K562 (cell line): ENCODE measurements at regions not wholly inside any gene's neighbourhood (a gene's known extent, or its start where the extent isn't known, plus 50 kb on each side); places are given as distances from the start of the nearest gene placed in this dataset.

Source experiments
- BCL6 ChIP-seq: fragments of 250-450 bp; sonication (Bioruptor Pico); IDR thresholded peaks from 2 replicates; pipeline ENCODE4 v1.4.0; 2020
- GABPA ChIP-seq: fragments of 200-800 bp; sonication (Bioruptor generic); conservative IDR thresholded peaks from 2 replicates; pipeline ENCODE4 v1.6.1; 2016; ENCODE audit warnings: low read depth, missing genetic modification characterization, missing compliant biosample characterization
- MEIS2 ChIP-seq: fragments of 450-650 bp; IDR thresholded peaks from 2 replicates; pipeline ENCODE4 v1.6.1; 2014; ENCODE audit warnings: mild to moderate bottlenecking; ENCODE audit not compliant: partially characterized antibody
- NEUROD1 ChIP-seq: fragments of 150-350 bp; IDR thresholded peaks from 2 replicates; pipeline ENCODE4 v1.6.1; 2014; ENCODE audit warnings: borderline replicate concordance, low read length, low read depth; ENCODE audit not compliant: partially characterized antibody
- NFE2L1 ChIP-seq: fragments of 450-650 bp; IDR thresholded peaks from 2 replicates; pipeline ENCODE4 v1.6.1; 2016; ENCODE audit warnings: missing genetic modification characterization, low read depth, mild to moderate bottlenecking, missing compliant biosample characterization, moderate library complexity, borderline replicate concordance
- PTRF ChIP-seq: fragments of 450-650 bp; IDR thresholded peaks from 2 replicates; pipeline ENCODE4 v1.6.1; 2016; ENCODE audit warnings: mild to moderate bottlenecking, missing genetic modification characterization, missing compliant biosample characterization
- RAD21 ChIP-seq, 2 experiments: fragments of 250-450 bp in 1 of 2; fragments of 450-650 bp in 1 of 2; sonication (Bioruptor Pico) in 1 of 2; formaldehyde crosslinking in 1 of 2; IDR thresholded peaks in 1 of 2; conservative IDR thresholded peaks in 1 of 2; 2 replicates each; pipeline versions ENCODE4 v1.4.0 to v1.8.0; 2020 to 2022; ENCODE audit warnings: mild to moderate bottlenecking in 2 of 2, moderate library complexity in 1 of 2
- SMARCC2 ChIP-seq: fragments of 450-650 bp; IDR thresholded peaks from 2 replicates; pipeline ENCODE4 v1.6.1; 2017; ENCODE audit warnings: antibody characterized with exemption, moderate library complexity, mild to moderate bottlenecking, low read depth
- SRSF7 ChIP-seq: fragments of 200-400 bp; formaldehyde crosslinking; optimal IDR thresholded peaks from 2 replicates; pipeline ENCODE3; 2017; ENCODE audit warnings: mild to moderate bottlenecking, low read depth, low read length
- TBL1XR1 ChIP-seq, 2 experiments: IDR thresholded peaks; 2 replicates each; pipeline ENCODE4 v1.6.1; 2012; ENCODE audit warnings: improper control_type of control experiment in 2 of 2, low read length in 2 of 2, mild to moderate bottlenecking in 1 of 2
- TBP ChIP-seq: optimal IDR thresholded peaks from 2 replicates; pipeline ENCODE3; 2011; ENCODE audit warnings: low read depth, low read length, improper control_type of control experiment
- TCF7 ChIP-seq: sonication (generic); IDR thresholded peaks from 2 replicates; pipeline ENCODE4 v1.6.1; 2016; ENCODE audit warnings: antibody characterized with exemption, borderline replicate concordance
- ZNF232 ChIP-seq: sonication (generic); formaldehyde crosslinking; IDR thresholded peaks from 2 replicates; pipeline ENCODE4 v1.8.0; 2022; ENCODE audit warnings: mild to moderate bottlenecking, missing genetic modification reagents
- ZSCAN29 ChIP-seq: fragments of 450-650 bp; IDR thresholded peaks from 2 replicates; pipeline ENCODE4 v1.6.1; 2017
- TF ChIP-seq, protein P1 (sequence below), 2 experiments: IDR thresholded peaks in 1 of 2; conservative IDR thresholded peaks in 1 of 2; 2 replicates each; pipeline ENCODE4 v1.6.1; 2016; ENCODE audit warnings: low read depth in 2 of 2, mild to moderate bottlenecking in 1 of 2, missing compliant biosample characterization in 1 of 2, missing genetic modification characterization in 1 of 2, moderate library complexity in 1 of 2
- TF ChIP-seq, protein P2 (sequence below): fragments of 250-450 bp; sonication (Bioruptor Pico); IDR thresholded peaks from 2 replicates; pipeline ENCODE4 v1.8.0; 2022; ENCODE audit warnings: inconsistent platforms, mild to moderate bottlenecking, moderate library complexity, borderline replicate concordance
- TF ChIP-seq, protein P3 (sequence below), 2 experiments: fragments of 450-650 bp in 1 of 2; IDR thresholded peaks; 2 replicates each; pipeline ENCODE4 v1.6.1; 2011 to 2017; ENCODE audit warnings: low read depth in 2 of 2, antibody characterized with exemption in 1 of 2, borderline replicate concordance in 1 of 2, low read length in 1 of 2, mild to moderate bottlenecking in 1 of 2, mixed read lengths in 1 of 2; ENCODE audit not compliant: control insufficient read depth in 1 of 2
- TF ChIP-seq, protein P4 (sequence below): fragments of 250-450 bp; sonication (Bioruptor Pico); IDR thresholded peaks from 2 replicates; pipeline ENCODE4 v1.8.0; 2021; ENCODE audit warnings: borderline replicate concordance, mild to moderate bottlenecking, moderate library complexity; ENCODE audit not compliant: poor library complexity, severe bottlenecking

DNA sequence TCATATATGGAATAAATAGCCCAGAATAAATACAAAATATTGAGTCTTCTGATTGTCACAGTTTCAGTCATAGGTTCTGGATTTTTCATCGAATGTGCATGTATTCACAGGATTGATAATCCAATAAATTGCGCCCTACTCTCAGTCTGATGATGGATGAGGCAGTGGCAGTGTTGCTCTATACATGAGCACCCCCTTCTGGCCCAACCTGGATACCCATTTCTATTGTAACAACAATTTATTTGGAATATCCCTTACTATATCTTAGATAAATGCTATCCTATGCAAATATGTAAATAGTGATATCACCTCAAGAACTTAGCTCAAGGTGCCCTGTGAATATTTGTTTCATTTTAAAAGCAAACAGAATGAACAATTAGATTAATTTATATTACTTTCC, 733.7 kb upstream of the PABPC4L start (continued):
- TF ChIP-seq, protein P1, sequence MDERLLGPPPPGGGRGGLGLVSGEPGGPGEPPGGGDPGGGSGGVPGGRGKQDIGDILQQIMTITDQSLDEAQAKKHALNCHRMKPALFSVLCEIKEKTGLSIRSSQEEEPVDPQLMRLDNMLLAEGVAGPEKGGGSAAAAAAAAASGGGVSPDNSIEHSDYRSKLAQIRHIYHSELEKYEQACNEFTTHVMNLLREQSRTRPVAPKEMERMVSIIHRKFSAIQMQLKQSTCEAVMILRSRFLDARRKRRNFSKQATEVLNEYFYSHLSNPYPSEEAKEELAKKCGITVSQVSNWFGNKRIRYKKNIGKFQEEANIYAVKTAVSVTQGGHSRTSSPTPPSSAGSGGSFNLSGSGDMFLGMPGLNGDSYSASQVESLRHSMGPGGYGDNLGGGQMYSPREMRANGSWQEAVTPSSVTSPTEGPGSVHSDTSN (CRISPR knock-in tag; IDR thresholded peaks at IDR 0.05; ENCODE audit: low read depth): no peak
- TF ChIP-seq, protein P1 (tag; conservative IDR thresholded peaks at IDR 0.05; ENCODE audit: low read depth): peak; percentile 50; the same call in 1 of the 2 replicates
- no peak for TF ChIP-seq ZSCAN29
- no peak for TF ChIP-seq GABPA (tag)
- TF ChIP-seq RAD21 (CRISPR knock-in tag; conservative IDR thresholded peaks at IDR 0.05 in 1 of 2, IDR thresholded peaks at IDR 0.05 in 1 of 2): peak; percentile 50 to 56
- TF ChIP-seq, protein P2, sequence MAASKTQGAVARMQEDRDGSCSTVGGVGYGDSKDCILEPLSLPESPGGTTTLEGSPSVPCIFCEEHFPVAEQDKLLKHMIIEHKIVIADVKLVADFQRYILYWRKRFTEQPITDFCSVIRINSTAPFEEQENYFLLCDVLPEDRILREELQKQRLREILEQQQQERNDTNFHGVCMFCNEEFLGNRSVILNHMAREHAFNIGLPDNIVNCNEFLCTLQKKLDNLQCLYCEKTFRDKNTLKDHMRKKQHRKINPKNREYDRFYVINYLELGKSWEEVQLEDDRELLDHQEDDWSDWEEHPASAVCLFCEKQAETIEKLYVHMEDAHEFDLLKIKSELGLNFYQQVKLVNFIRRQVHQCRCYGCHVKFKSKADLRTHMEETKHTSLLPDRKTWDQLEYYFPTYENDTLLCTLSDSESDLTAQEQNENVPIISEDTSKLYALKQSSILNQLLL (CRISPR knock-in tag): no peak
- no peak for TF ChIP-seq NEUROD1
- TF ChIP-seq, protein P3, sequence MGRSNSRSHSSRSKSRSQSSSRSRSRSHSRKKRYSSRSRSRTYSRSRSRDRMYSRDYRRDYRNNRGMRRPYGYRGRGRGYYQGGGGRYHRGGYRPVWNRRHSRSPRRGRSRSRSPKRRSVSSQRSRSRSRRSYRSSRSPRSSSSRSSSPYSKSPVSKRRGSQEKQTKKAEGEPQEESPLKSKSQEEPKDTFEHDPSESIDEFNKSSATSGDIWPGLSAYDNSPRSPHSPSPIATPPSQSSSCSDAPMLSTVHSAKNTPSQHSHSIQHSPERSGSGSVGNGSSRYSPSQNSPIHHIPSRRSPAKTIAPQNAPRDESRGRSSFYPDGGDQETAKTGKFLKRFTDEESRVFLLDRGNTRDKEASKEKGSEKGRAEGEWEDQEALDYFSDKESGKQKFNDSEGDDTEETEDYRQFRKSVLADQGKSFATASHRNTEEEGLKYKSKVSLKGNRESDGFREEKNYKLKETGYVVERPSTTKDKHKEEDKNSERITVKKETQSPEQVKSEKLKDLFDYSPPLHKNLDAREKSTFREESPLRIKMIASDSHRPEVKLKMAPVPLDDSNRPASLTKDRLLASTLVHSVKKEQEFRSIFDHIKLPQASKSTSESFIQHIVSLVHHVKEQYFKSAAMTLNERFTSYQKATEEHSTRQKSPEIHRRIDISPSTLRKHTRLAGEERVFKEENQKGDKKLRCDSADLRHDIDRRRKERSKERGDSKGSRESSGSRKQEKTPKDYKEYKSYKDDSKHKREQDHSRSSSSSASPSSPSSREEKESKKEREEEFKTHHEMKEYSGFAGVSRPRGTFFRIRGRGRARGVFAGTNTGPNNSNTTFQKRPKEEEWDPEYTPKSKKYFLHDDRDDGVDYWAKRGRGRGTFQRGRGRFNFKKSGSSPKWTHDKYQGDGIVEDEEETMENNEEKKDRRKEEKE (IDR thresholded peaks at IDR 0.05; ENCODE audit: borderline replicate concordance in 1 of 2, control insufficient read depth in 1 of 2, low read depth in 2 of 2, low read length in 1 of 2): no peak
- TF ChIP-seq MEIS2: peak; percentile 16
- TF ChIP-seq SMARCC2: no peak
- no peak for TF ChIP-seq TBP
- TF ChIP-seq PTRF (tag): no peak
- no peak for TF ChIP-seq SRSF7
- no peak for TF ChIP-seq NFE2L1
- TF ChIP-seq TBL1XR1 (IDR thresholded peaks at IDR 0.05; ENCODE audit: low read length in 2 of 2): no peak
- TF ChIP-seq, protein P4, sequence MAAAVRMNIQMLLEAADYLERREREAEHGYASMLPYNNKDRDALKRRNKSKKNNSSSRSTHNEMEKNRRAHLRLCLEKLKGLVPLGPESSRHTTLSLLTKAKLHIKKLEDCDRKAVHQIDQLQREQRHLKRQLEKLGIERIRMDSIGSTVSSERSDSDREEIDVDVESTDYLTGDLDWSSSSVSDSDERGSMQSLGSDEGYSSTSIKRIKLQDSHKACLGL (CRISPR knock-in tag): no peak
- TF ChIP-seq BCL6 (CRISPR knock-in tag): no peak
- no peak for TF ChIP-seq ZNF232 (CRISPR knock-in tag)
- no peak for TF ChIP-seq TCF7
